ENCODE measurements at regions not wholly inside any gene's neighbourhood (a gene's known extent, or its start where the extent isn't known, plus 50 kb on each side); places are given as distances from the start of the nearest gene placed in this dataset.

GRCh38 chr4:104719539-104720230, 225.0 kb upstream of the CXXC4 start:
- no peak for ATAC-seq (ENCODE audit: low FRiP score)
- DNase-seq (ENCODE audit: low spot score): no peak
- TF ChIP-seq CTCF (IDR thresholded peaks at IDR 0.05): no peak

DNA sequence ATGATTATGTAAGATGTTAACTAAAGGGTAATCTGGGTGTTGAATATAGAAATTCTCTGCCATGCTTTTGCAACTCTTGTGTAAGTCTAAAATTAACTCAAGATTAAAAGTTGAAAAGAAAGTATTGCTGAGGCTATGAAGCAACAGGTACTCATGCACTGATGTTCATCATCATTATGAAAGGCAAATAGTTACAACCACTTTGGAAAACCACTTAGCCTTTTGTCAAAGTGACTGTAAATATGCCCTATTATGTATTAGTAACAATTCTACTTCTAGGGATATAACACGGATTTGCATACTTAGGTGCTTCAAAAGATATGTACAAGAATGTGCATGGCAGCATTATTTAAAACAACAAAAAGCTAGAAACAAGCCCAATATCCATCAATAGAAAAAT, 227.8 kb upstream of the CXXC4 start:
- no peak for DNase-seq (ENCODE audit: low spot score)
- no peak for ATAC-seq (ENCODE audit: low FRiP score)
- no peak for TF ChIP-seq CTCF (IDR thresholded peaks at IDR 0.05)

- no peak for TF ChIP-seq CTCF (IDR thresholded peaks at IDR 0.05)
- ATAC-seq (ENCODE audit: low FRiP score) (no peak), DNase-seq (ENCODE audit: low spot score) (no peak)
Measured at GRCh38 chr4:104726002-104726401, 231.3 kb upstream of the CXXC4 start.

DNA sequence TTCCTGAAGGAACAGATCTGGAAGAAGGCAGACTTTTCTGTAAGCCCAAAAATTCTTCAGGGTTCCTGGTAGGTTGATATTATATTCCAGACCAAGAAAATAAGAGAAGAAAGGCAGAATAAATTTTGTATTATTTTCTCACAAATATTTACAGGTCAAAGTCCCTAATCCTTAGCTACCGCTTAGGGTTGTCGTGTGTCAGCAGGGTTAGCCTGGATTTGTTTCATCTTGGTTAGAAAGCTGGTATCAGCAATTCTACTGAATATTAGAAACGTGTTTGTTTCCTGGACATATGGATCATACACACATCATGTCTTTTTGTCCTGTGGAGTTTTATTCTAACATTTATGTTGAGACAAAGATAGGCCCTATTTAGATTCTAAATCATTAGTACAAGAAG, 232.9 kb upstream of the CXXC4 start:
- no peak for DNase-seq (ENCODE audit: low spot score)
- ATAC-seq (ENCODE audit: low FRiP score): no peak
- TF ChIP-seq CTCF (IDR thresholded peaks at IDR 0.05): no peak

DNA sequence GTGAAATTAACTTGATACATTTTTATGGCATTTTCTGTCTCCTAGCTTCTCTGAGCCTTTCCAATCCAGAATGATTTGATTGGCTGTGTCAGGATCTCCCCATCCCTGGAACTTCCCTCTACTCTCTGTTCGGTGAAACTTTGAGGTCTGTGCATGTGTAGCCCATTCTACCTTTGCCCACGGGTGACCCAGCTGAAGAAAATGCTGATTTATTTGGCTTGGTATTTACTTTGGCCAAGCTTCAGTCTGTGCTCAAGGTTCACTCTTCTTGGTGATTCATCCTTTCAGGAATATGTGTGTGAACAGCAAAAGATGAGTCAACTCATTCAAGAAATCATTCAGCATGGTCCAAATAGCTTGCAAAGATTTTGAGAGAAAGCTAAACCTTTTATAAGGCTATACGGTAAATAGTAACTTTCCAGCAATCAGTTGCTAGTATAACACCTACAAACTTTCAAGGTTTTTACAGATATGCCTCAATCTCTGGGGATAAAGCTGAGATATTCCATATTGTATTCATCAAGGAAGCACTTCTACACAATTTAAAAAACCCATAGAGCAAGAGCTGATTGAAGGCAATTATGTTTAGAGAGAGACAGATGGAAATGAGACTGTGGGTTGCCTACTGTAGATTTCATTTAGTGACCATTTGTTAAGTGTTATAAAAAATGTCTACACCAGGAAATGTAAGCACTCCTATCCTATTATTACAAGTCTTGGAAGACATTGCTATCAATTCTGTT, 233.9 kb upstream of the CXXC4 start:
- no peak for TF ChIP-seq CTCF (IDR thresholded peaks at IDR 0.05)
- no peak for DNase-seq (ENCODE audit: low spot score)
- ATAC-seq (ENCODE audit: low FRiP score): peak; percentile 87

DNA sequence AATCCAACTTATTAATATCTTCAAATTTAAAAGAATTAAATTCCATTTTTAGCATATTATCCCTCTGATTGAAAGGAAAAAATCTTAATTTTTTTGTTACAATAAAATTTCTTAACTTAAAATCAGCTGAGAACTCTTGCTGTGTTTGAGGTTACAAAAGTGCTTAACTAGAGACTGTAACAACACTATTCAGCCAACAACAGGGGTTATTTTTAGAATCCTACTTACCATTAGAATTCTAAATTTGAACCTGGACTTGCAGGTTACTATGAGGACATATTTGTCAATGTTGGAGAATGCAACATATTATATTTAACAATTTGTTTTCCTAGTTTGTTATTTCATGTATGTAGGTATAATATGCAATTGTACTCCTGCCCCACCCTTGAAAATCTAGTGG, 238.1 kb upstream of the CXXC4 start:
- no peak for DNase-seq (ENCODE audit: low spot score)
- ATAC-seq (ENCODE audit: low FRiP score): no peak
- no peak for TF ChIP-seq CTCF (IDR thresholded peaks at IDR 0.05)

DNA sequence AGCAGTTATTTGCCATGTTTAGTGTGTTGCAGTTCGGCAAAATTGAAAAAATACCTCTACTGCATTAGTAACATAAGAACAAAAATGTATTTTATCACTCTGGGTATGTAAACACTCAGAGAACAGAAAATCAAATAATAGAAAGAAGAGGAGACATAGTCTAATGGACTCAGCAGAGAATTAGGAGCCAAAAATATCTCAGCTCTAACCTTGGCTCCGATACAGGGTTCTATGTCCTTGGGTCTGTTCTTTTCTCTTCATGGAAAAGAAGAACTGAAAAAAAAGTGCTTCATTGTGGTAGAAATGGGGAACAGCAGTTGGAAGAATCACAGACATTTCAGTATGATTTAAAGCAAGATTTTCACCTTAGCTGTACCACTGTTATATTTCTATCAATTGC, 240.5 kb upstream of the CXXC4 start:
- TF ChIP-seq CTCF (IDR thresholded peaks at IDR 0.05): no peak
- ATAC-seq (ENCODE audit: low FRiP score) (no peak), DNase-seq (ENCODE audit: low spot score) (no peak)

All from omental fat pad (tissue), 3 donors.